Esophagus muscularis mucosa (tissue), 4 donors: ENCODE measurements at regions not wholly inside any gene's neighbourhood (a gene's known extent, or its start where the extent isn't known, plus 50 kb on each side); places are given as distances from the start of the nearest gene placed in this dataset.

ENCODE experiments used
- DNase-seq: peaks from one replicate; pipeline ENCODE4 v3.0.0-alpha.2; 2017; ENCODE audit errors: extremely low spot score
- H3K27ac ChIP-seq, 4 donors: fragments of 200-600 bp; sonication (generic); replicated peaks in 1 of 4; 1 replicate in 3 of 4; 2 replicates in 1 of 4; pipeline ENCODE4 v1.5.1; 2016 to 2019; ENCODE audit warnings: mild to moderate bottlenecking in 1 of 4
- H3K27me3 ChIP-seq, 4 donors: fragments of 200-600 bp; sonication (generic); one replicate each; pipeline versions ENCODE4 v1.5.1 to v1.6.0; 2016 to 2019
- H3K36me3 ChIP-seq, 4 donors: fragments of 200-600 bp; sonication (generic); one replicate each; pipeline ENCODE4 v1.5.1; 2016 to 2019
- H3K4me1 ChIP-seq, 4 donors: fragments of 200-600 bp; sonication (generic); one replicate each; pipeline ENCODE4 v1.5.1; 2016 to 2019
- H3K4me3 ChIP-seq, 4 donors: fragments of 200-600 bp; sonication (generic); 1 replicate in 2 of 4; 2 replicates in 2 of 4; pipeline ENCODE4 v1.5.1; 2016 to 2019; ENCODE audit warnings: mild to moderate bottlenecking in 4 of 4, moderate library complexity in 1 of 4
- H3K9me3 ChIP-seq, 4 donors: fragments of 200-600 bp; sonication (generic); 1 replicate in 3 of 4; 2 replicates in 1 of 4; pipeline ENCODE4 v1.5.1; 2016 to 2019
- EP300 ChIP-seq: sonication (generic); formaldehyde crosslinking; IDR thresholded peaks from one replicate; pipeline ENCODE4 v1.6.1; 2017; ENCODE audit warnings: antibody characterized with exemption
- POLR2A ChIP-seq: fragments of 450-650 bp; IDR thresholded peaks from one replicate; pipeline ENCODE4 v1.6.1; 2017; ENCODE audit warnings: antibody characterized with exemption, moderate library complexity, mild to moderate bottlenecking, low read depth
- POLR2AphosphoS5 ChIP-seq, 2 donors: sonication (generic); formaldehyde crosslinking; IDR thresholded peaks; one replicate each; pipeline ENCODE4 v1.6.1; 2017; ENCODE audit warnings: antibody characterized with exemption in 2 of 2
- WGBS: methylation state at CpG from one replicate; pipeline ENCODE4 v1.1.5; 2018; 5-methylcytosine and 5-hydroxymethylcytosine counted together
- intact Hi-C: fragments of 100-400 bp; cut with DNase I; formaldehyde crosslinking; loops from one replicate; pipeline ENCODE4 v1.15.1; 2023
- TF ChIP-seq, protein P1 (sequence below), 3 experiments: fragments of 200-600 bp in 2 of 3; fragments of 450-650 bp in 1 of 3; sonication (generic) in 2 of 3; IDR thresholded peaks; one replicate each; pipeline ENCODE4 v1.5.1; 2017 to 2019; ENCODE audit warnings: antibody characterized with exemption in 3 of 3, mild to moderate bottlenecking in 2 of 3, moderate library complexity in 1 of 3

DNA sequence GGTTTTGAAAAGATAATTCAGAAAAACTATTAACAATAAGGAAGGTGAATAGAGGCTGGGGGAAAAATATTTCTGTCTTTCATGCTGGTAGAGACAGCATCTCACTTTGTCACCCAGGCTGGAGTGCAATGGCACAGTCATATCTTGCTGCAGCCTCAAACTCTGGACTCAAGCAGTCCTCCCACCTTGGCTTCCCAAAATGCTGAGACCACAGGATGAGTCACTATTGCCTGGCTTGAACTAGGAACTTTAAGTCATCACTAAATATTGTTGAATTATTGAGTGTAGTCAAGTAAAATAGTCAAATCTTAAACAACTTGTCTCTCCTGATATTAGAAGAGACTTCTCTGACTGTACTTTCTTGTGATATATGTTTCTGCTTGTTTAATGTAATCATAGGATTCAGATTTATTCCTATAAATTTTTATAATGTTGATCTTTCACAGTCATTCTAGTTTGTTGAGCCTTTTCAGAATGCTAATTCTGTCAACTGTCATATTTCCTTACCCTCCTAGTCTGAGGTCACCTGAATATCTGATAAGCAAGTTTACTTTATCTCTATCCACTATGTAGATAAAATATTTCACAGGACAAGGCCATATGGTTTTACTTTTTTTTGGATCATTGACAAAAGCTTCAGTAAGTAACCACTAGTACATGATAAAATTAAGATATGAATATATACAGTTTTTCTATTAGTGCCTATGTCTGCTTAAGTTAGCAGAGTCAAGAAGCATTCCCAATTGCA is 1696.5 kb downstream of the MAT2B start:
- H3K4me1 ChIP-seq = no peaks in the 10 kb centered on the region
- no peak overlapping the region for H3K27ac ChIP-seq
- no peaks in the 10 kb centered on the region for H3K36me3 ChIP-seq
- no peak for TF ChIP-seq EP300
- TF ChIP-seq, protein P1, sequence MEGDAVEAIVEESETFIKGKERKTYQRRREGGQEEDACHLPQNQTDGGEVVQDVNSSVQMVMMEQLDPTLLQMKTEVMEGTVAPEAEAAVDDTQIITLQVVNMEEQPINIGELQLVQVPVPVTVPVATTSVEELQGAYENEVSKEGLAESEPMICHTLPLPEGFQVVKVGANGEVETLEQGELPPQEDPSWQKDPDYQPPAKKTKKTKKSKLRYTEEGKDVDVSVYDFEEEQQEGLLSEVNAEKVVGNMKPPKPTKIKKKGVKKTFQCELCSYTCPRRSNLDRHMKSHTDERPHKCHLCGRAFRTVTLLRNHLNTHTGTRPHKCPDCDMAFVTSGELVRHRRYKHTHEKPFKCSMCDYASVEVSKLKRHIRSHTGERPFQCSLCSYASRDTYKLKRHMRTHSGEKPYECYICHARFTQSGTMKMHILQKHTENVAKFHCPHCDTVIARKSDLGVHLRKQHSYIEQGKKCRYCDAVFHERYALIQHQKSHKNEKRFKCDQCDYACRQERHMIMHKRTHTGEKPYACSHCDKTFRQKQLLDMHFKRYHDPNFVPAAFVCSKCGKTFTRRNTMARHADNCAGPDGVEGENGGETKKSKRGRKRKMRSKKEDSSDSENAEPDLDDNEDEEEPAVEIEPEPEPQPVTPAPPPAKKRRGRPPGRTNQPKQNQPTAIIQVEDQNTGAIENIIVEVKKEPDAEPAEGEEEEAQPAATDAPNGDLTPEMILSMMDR (IDR thresholded peaks at IDR 0.05) = no peak
- TF ChIP-seq POLR2A = no peak
- TF ChIP-seq POLR2AphosphoS5 (IDR thresholded peaks at IDR 0.05) = no peak
- H3K9me3 ChIP-seq = no peaks in the 10 kb centered on the region
- no peaks in the 10 kb centered on the region for H3K27me3 ChIP-seq
- intact Hi-C loops = no loop called here
- no peak overlapping the region for H3K4me3 ChIP-seq
- DNase-seq = no peak

DNA sequence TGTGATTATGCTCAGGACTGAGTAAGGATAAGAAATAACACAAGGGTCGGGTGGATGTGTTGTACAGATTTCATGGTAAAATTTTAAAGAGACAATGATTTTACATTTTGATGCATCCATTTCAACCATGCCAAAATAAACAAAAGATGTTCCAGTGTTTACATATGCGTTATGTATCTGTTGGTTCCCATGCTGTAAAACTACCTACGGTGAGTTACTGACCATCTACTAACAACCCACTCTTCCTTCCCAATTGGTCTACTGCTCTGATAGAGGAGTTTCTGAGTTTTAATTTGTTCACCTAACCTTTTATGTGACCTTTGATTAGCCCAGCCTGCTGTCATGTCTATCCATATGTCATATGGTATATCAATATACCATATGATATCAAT is 1697.1 kb downstream of the MAT2B start:
- 91% methylated on average over 3 of the region's 3 CpGs for WGBS
- TF ChIP-seq EP300 = no peak
- no peak for TF ChIP-seq POLR2A
- TF ChIP-seq, protein P1 (IDR thresholded peaks at IDR 0.05) = no peak
- TF ChIP-seq POLR2AphosphoS5 (IDR thresholded peaks at IDR 0.05) = no peak
- H3K4me1 ChIP-seq = no peaks in the 10 kb centered on the region
- no peaks in the 10 kb centered on the region for H3K9me3 ChIP-seq
- H3K27ac ChIP-seq = no peak overlapping the region
- H3K36me3 ChIP-seq = no peaks in the 10 kb centered on the region
- intact Hi-C loops = no loop called here
- H3K27me3 ChIP-seq = no peaks in the 10 kb centered on the region
- no peak overlapping the region for H3K4me3 ChIP-seq
- no peak for DNase-seq

DNA sequence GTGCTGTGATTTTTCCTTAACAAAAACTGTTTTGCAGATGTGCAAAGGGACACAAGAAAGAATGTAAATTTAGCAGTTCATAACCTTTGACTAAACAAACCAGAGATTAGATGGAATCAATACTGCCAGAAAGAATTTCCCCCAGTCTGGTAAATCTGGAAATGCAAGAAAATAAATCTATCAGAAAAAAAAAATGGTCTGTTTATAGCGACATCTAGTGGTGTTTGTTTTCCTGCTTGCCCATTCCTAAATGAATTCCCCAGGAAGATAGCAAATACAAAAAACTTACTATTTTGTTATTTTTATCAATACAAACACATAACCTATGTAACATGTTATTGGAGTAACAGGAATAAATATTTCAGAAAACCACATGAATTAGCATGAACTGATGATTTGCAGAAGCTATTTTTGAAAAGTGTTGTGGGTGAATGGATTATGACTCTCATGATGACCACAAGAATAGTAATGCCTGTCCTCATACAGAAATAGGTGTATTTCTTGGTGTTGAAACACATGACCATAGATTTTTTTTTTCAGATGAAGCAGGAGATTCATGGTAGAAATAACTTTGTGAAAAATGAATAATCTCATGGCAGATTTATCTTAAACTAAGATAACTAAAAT is 1703.8 kb downstream of the MAT2B start:
- intact Hi-C loops = no loop called here

DNA sequence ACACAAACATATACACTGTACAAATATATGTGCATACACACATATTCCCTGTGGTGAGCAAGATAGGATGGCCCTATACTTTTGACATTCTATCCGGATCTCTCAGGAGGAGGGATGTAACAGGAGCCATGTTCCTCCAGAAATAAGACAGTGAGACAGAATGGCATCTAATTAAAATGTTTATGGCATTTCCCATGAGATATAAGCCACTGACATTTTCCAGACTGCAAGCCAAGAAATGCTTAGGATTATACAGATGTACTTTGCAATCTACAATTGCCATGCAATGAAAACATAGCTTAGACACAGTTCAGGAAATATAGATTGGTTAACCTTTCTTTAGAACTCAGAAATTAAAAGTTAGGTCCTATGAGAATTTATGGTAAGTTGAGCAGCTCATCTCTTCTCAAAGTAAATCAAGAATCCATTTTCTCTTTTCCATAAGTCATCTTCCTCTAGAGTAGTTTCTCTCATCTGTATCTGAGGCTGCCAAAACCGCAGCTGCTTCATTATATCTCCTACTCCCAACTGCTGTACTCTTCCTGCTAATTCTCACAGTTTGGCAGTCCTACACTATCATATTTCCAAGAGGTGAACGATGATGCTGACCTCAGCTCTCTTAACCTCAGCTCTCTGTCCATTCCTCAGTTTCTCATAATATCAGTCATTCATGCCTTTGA is 1719.1 kb downstream of the MAT2B start:
- H3K4me3 ChIP-seq = no peak overlapping the region
- no peak for DNase-seq
- TF ChIP-seq POLR2AphosphoS5 (IDR thresholded peaks at IDR 0.05) = no peak
- no peak for TF ChIP-seq POLR2A
- no peak for TF ChIP-seq EP300
- TF ChIP-seq, protein P1 (IDR thresholded peaks at IDR 0.05) = no peak
- intact Hi-C loops = no loop called here
- no peak overlapping the region for H3K27ac ChIP-seq
- no peaks in the 10 kb centered on the region for H3K36me3 ChIP-seq
- WGBS = 73% methylated on average over 3 of the region's 3 CpGs
- H3K4me1 ChIP-seq = no peaks in the 10 kb centered on the region
- H3K27me3 ChIP-seq = no peaks in the 10 kb centered on the region
- H3K9me3 ChIP-seq = no peaks in the 10 kb centered on the region

More for the DNA sequence above, 1703.8 kb downstream of the MAT2B start:
- no peaks in the 10 kb centered on the region for H3K4me1 ChIP-seq
- H3K9me3 ChIP-seq = no peaks in the 10 kb centered on the region
- DNase-seq = no peak
- no peak overlapping the region for H3K27ac ChIP-seq
- WGBS = 0% methylated on average over 1 of the region's 1 CpG
- H3K4me3 ChIP-seq = no peak overlapping the region
- H3K36me3 ChIP-seq = no peaks in the 10 kb centered on the region
- TF ChIP-seq EP300 (no peak), POLR2A (no peak), POLR2AphosphoS5 (IDR thresholded peaks at IDR 0.05) (no peak)
- TF ChIP-seq, protein P1 (IDR thresholded peaks at IDR 0.05) = peak; percentile 59 to 80 (median 74)
- no peaks in the 10 kb centered on the region for H3K27me3 ChIP-seq
